ENCODE measurements at regions not wholly inside any gene's neighbourhood (a gene's known extent, or its start where the extent isn't known, plus 50 kb on each side); places are given as distances from the start of the nearest gene placed in this dataset.

DNA sequence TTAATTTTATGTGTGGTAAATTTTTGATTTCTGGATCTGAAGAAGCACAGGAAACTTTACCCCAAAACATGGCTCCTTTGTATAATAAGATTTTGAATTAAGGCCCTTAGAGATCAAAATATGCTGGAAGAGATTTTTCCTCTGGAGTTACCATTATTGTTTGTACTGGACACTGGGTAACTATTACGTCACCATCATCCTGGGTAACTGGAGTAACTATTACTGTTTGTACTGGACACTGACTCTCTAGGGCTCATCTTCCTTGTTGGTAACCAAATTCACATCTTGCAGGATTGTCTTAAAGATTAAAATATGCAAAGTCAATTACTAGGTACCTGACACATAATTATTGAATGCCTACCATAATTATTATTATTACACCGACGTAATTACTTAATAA lies 593.8 kb upstream of the GOT2 start:
- Histone ChIP-seq H3K36me3 (ENCODE audit: control insufficient read depth, low read length) (no peaks in the 10 kb centered on the region), H3K9me2 (replicated peaks; ENCODE audit: control insufficient read depth, low read length) (no peaks in the 10 kb centered on the region), H3K27ac (ENCODE audit: low read depth, low read length) (no peak overlapping the region), H4K20me1 (ENCODE audit: control insufficient read depth, insufficient read depth, low read depth, low read length) (no peaks in the 10 kb centered on the region), H3K27me3 (ENCODE audit: control insufficient read depth, low read length) (no peaks in the 10 kb centered on the region), H3K79me2 (ENCODE audit: control insufficient read depth, low read length) (no peaks in the 10 kb centered on the region), H3K4me2 (ENCODE audit: low read length) (no peak overlapping the region), H3K4me1 (ENCODE audit: control insufficient read depth, low read length) (no peaks in the 10 kb centered on the region), H3F3A (ENCODE audit: control insufficient read depth, insufficient read depth) (no peaks in the 10 kb centered on the region), H3K4me3 (ENCODE audit: low read length) (no peak overlapping the region), H3K9me3 (ENCODE audit: control insufficient read depth, insufficient read depth, low read length) (no peaks in the 10 kb centered on the region)
- TF ChIP-seq, protein P1, sequence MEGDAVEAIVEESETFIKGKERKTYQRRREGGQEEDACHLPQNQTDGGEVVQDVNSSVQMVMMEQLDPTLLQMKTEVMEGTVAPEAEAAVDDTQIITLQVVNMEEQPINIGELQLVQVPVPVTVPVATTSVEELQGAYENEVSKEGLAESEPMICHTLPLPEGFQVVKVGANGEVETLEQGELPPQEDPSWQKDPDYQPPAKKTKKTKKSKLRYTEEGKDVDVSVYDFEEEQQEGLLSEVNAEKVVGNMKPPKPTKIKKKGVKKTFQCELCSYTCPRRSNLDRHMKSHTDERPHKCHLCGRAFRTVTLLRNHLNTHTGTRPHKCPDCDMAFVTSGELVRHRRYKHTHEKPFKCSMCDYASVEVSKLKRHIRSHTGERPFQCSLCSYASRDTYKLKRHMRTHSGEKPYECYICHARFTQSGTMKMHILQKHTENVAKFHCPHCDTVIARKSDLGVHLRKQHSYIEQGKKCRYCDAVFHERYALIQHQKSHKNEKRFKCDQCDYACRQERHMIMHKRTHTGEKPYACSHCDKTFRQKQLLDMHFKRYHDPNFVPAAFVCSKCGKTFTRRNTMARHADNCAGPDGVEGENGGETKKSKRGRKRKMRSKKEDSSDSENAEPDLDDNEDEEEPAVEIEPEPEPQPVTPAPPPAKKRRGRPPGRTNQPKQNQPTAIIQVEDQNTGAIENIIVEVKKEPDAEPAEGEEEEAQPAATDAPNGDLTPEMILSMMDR (IDR thresholded peaks at IDR 0.05; ENCODE audit: low read depth, low read length, poor library complexity, severe bottlenecking): no peak
- no peak for TF ChIP-seq EZH2phosphoT487 (IDR thresholded peaks at IDR 0.05; ENCODE audit: borderline replicate concordance, low read length)

DNA sequence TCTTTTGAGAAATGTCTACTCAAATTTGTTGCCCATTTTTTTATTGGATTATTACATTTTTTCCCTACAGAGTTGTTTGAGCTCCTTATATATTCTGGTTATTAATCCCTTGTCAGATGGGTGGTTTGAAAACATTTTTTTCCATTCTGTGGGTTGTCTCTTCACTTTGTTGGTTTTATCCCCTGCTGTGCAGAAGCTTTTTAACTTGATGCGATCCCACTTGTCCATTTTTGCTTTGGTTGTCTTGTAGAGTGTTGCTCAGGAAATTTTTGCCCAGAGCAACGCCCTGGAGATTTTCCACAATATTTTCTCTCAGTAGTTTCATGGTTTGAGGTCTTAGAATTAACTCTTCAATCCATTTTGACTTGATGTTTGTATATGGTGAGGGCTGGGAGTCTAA lies 592.8 kb upstream of the GOT2 start:
- Histone ChIP-seq H4K20me1 (ENCODE audit: control insufficient read depth, insufficient read depth, low read depth, low read length) (no peaks in the 10 kb centered on the region), H3K4me3 (ENCODE audit: low read length) (no peak overlapping the region), H3K27ac (ENCODE audit: low read depth, low read length) (no peak overlapping the region), H3K27me3 (ENCODE audit: control insufficient read depth, low read length) (no peaks in the 10 kb centered on the region), H3F3A (ENCODE audit: control insufficient read depth, insufficient read depth) (no peaks in the 10 kb centered on the region), H3K9me3 (ENCODE audit: control insufficient read depth, insufficient read depth, low read length) (no peaks in the 10 kb centered on the region), H3K4me1 (ENCODE audit: control insufficient read depth, low read length) (no peaks in the 10 kb centered on the region), H3K4me2 (ENCODE audit: low read length) (no peak overlapping the region), H3K9me2 (replicated peaks; ENCODE audit: control insufficient read depth, low read length) (no peaks in the 10 kb centered on the region), H3K79me2 (ENCODE audit: control insufficient read depth, low read length) (no peaks in the 10 kb centered on the region), H3K36me3 (ENCODE audit: control insufficient read depth, low read length) (no peaks in the 10 kb centered on the region)
- TF ChIP-seq EZH2phosphoT487 (IDR thresholded peaks at IDR 0.05; ENCODE audit: borderline replicate concordance, low read length): no peak
- TF ChIP-seq, protein P1 (IDR thresholded peaks at IDR 0.05; ENCODE audit: low read depth, low read length, poor library complexity, severe bottlenecking): no peak

DNA sequence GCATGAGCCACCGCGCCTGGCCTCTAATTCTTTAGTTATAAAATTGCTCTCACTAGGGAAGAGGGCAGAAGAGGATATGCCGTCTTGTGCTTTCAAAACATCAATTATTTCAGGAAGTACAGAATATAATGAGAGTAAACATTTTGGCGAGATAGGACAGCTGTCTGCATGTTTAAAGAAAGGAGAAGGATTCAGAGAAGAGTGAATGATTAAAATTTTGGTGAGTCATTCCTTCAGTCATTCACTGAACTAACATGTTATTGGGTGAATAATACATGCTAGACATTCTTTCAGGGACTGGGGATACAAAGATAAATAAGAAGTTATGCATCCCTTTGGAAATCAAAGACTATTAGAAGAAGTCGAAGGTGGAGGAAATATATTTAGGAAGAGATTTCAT lies 590.3 kb upstream of the GOT2 start:
- no peak overlapping the region for H3K4me2 ChIP-seq (ENCODE audit: low read length)
- no peak overlapping the region for H3K27ac ChIP-seq (ENCODE audit: low read depth, low read length)
- H3K4me3 ChIP-seq (ENCODE audit: low read length): no peak overlapping the region
- H3K9me2 ChIP-seq (replicated peaks; ENCODE audit: control insufficient read depth, low read length): no peaks in the 10 kb centered on the region
- no peaks in the 10 kb centered on the region for H3K4me1 ChIP-seq (ENCODE audit: control insufficient read depth, low read length)
- no peaks in the 10 kb centered on the region for H3F3A ChIP-seq (ENCODE audit: control insufficient read depth, insufficient read depth)
- no peaks in the 10 kb centered on the region for H3K79me2 ChIP-seq (ENCODE audit: control insufficient read depth, low read length)
- H3K27me3 ChIP-seq (ENCODE audit: control insufficient read depth, low read length): no peaks in the 10 kb centered on the region
- H4K20me1 ChIP-seq (ENCODE audit: control insufficient read depth, insufficient read depth, low read depth, low read length): no peaks in the 10 kb centered on the region
- no peaks in the 10 kb centered on the region for H3K9me3 ChIP-seq (ENCODE audit: control insufficient read depth, insufficient read depth, low read length)
- H3K36me3 ChIP-seq (ENCODE audit: control insufficient read depth, low read length): no peaks in the 10 kb centered on the region
- TF ChIP-seq EZH2phosphoT487 (IDR thresholded peaks at IDR 0.05; ENCODE audit: borderline replicate concordance, low read length): no peak
- TF ChIP-seq, protein P1 (IDR thresholded peaks at IDR 0.05; ENCODE audit: low read depth, low read length, poor library complexity, severe bottlenecking): no peak

DNA sequence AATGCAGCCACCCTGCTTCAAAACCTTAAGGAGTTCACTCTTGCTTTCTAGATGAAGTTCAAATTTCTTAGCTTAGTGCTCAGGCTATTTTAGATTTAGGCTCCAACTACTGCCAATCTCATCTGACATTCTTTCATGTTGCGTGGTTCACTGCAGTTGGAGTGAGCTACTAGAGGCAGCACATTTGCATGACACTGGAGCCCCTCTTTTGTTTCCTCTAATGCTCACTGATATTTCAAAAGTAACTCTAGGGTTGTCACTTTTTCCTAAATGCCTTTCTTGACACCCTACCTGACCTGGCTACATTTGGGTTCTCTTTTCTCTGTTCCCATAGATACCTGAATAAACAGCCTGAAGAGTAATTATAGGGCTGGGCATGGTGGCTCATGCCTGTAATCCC lies 586.5 kb upstream of the GOT2 start:
- H3K36me3 ChIP-seq (ENCODE audit: control insufficient read depth, low read length): no peaks in the 10 kb centered on the region
- H3K4me3 ChIP-seq (ENCODE audit: low read length): no peak overlapping the region
- no peaks in the 10 kb centered on the region for H3K9me3 ChIP-seq (ENCODE audit: control insufficient read depth, insufficient read depth, low read length)
- no peaks in the 10 kb centered on the region for H3K27me3 ChIP-seq (ENCODE audit: control insufficient read depth, low read length)
- no peaks in the 10 kb centered on the region for H3K79me2 ChIP-seq (ENCODE audit: control insufficient read depth, low read length)
- H4K20me1 ChIP-seq (ENCODE audit: control insufficient read depth, insufficient read depth, low read depth, low read length): no peaks in the 10 kb centered on the region
- no peaks in the 10 kb centered on the region for H3K9me2 ChIP-seq (replicated peaks; ENCODE audit: control insufficient read depth, low read length)
- no peaks in the 10 kb centered on the region for H3K4me1 ChIP-seq (ENCODE audit: control insufficient read depth, low read length)
- no peaks in the 10 kb centered on the region for H3F3A ChIP-seq (ENCODE audit: control insufficient read depth, insufficient read depth)
- H3K27ac ChIP-seq (ENCODE audit: low read depth, low read length): no peak overlapping the region
- no peak overlapping the region for H3K4me2 ChIP-seq (ENCODE audit: low read length)
- TF ChIP-seq EZH2phosphoT487 (IDR thresholded peaks at IDR 0.05; ENCODE audit: borderline replicate concordance, low read length): no peak
- TF ChIP-seq, protein P1 (IDR thresholded peaks at IDR 0.05; ENCODE audit: low read depth, low read length, poor library complexity, severe bottlenecking): no peak

Measured in DOHH2 (cell line).